Activated B cell treated with CpG ODN at 0.5 μM for 24 hours (primary cell): ENCODE measurements at regions not wholly inside any gene's neighbourhood (a gene's known extent, or its start where the extent isn't known, plus 50 kb on each side); places are given as distances from the start of the nearest gene placed in this dataset.

ENCODE experiments used
- ATAC-seq: fragments of 200-7000 bp; cut with Tn5 transposase; one replicate; pipeline ENCODE4 v1.10.0; 2021; ENCODE audit warnings: low read depth, mild to moderate bottlenecking, moderate library complexity
- CTCF ChIA-PET: fragments of 350-600 bp; sonication (Branson Sonifier 250); formaldehyde crosslinking; loops from one replicate; lab custom pipeline; 2021; ENCODE audit warnings: antibody characterized with exemption; lab: Charles Lee
- POLR2A ChIA-PET: fragments of 350-600 bp; sonication (Branson Sonifier 250); formaldehyde crosslinking; loops from one replicate; lab custom pipeline; 2021; ENCODE audit warnings: antibody characterized with exemption; lab: Charles Lee
- DNase-seq: peaks from one replicate; pipeline ENCODE4 v3.0.0; 2022
- H3K27ac Mint-ChIP-seq: one replicate; pipeline ENCODE4 v1.8.0; 2020; ENCODE audit warnings: mixed read lengths
- H3K27me3 Mint-ChIP-seq: one replicate; pipeline ENCODE4 v1.8.0; 2021; ENCODE audit warnings: mixed read lengths
- H3K36me3 Mint-ChIP-seq: one replicate; pipeline ENCODE4 v1.8.0; 2021; ENCODE audit warnings: low read depth, mixed read lengths
- H3K4me1 Mint-ChIP-seq: one replicate; pipeline ENCODE4 v1.8.0; 2021; ENCODE audit warnings: mixed read lengths
- H3K4me3 Mint-ChIP-seq: one replicate; pipeline ENCODE4 v1.8.0; 2020; ENCODE audit warnings: mild to moderate bottlenecking, mixed read lengths
- H3K9me3 Mint-ChIP-seq: one replicate; pipeline ENCODE4 v1.8.0; 2020; ENCODE audit warnings: mixed read lengths
- CTCF ChIP-seq: fragments of 200-600 bp; IDR thresholded peaks from one replicate; pipeline ENCODE4 v1.8.0; 2022; ENCODE audit warnings: antibody characterized with exemption, mild to moderate bottlenecking
- intact Hi-C: fragments of 100-400 bp; cut with micrococcal nuclease; formaldehyde crosslinking; loops from one replicate; pipeline ENCODE4 v1.15.1; 2024

GRCh38 chr13:106274551-106275203 is 260.8 kb downstream of the EFNB2 start:
- H3K36me3 Mint-ChIP-seq = no peaks in the 10 kb centered on the region
- H3K27ac Mint-ChIP-seq = no peak overlapping the region
- H3K27me3 Mint-ChIP-seq = no peaks in the 10 kb centered on the region
- H3K4me1 Mint-ChIP-seq = no peaks in the 10 kb centered on the region
- POLR2A ChIA-PET = no interaction called here
- H3K9me3 Mint-ChIP-seq = no peaks in the 10 kb centered on the region
- H3K4me3 Mint-ChIP-seq = no peak overlapping the region
- DNase-seq (no peak), ATAC-seq (no peak)
- CTCF ChIA-PET = no interaction called here
- no peak for TF ChIP-seq CTCF
- intact Hi-C loops = no loop called here

- H3K27me3 Mint-ChIP-seq = no peaks in the 10 kb centered on the region
Measured at GRCh38 chr13:106263801-106264200, 271.7 kb downstream of the EFNB2 start.

GRCh38 chr13:106262886-106263285 is 272.6 kb downstream of the EFNB2 start:
- ChIA-PET POLR2A (no interaction called here), CTCF (no interaction called here)
- intact Hi-C loops = no loop called here
- Mint-ChIP-seq H3K9me3 (no peaks in the 10 kb centered on the region), H3K27me3 (no peaks in the 10 kb centered on the region), H3K27ac (no peak overlapping the region), H3K4me3 (no peak overlapping the region), H3K36me3 (no peaks in the 10 kb centered on the region), H3K4me1 (no peaks in the 10 kb centered on the region)
- DNase-seq (no peak), ATAC-seq (no peak)
- TF ChIP-seq CTCF = no peak

More at GRCh38 chr13:106263801-106264200, 271.7 kb downstream of the EFNB2 start:
- ATAC-seq = no peak
- H3K4me1 Mint-ChIP-seq = no peaks in the 10 kb centered on the region
- no peak for TF ChIP-seq CTCF
- no peak overlapping the region for H3K4me3 Mint-ChIP-seq
- ChIA-PET CTCF (no interaction called here), POLR2A (no interaction called here)
- H3K27ac Mint-ChIP-seq = no peak overlapping the region
- intact Hi-C loops = no loop called here
- no peaks in the 10 kb centered on the region for H3K9me3 Mint-ChIP-seq
- H3K36me3 Mint-ChIP-seq = no peaks in the 10 kb centered on the region
- no peak for DNase-seq

- TF ChIP-seq CTCF = no peak
- Mint-ChIP-seq H3K9me3 (no peaks in the 10 kb centered on the region), H3K27me3 (no peaks in the 10 kb centered on the region), H3K36me3 (no peaks in the 10 kb centered on the region), H3K4me3 (no peak overlapping the region), H3K4me1 (no peaks in the 10 kb centered on the region), H3K27ac (no peak overlapping the region)
- CTCF ChIA-PET = no interaction called here
- intact Hi-C loops = no loop called here
- no peak for ATAC-seq
- POLR2A ChIA-PET = no interaction called here
- DNase-seq = no peak
Measured at GRCh38 chr13:106261450-106261849, 274.0 kb downstream of the EFNB2 start.

GRCh38 chr13:106260352-106260751 is 275.1 kb downstream of the EFNB2 start:
- no peaks in the 10 kb centered on the region for H3K36me3 Mint-ChIP-seq

More at GRCh38 chr13:106260352-106260751, 275.1 kb downstream of the EFNB2 start:
- CTCF ChIA-PET = no interaction called here
- H3K27me3 Mint-ChIP-seq = no peaks in the 10 kb centered on the region
- no peak overlapping the region for H3K4me3 Mint-ChIP-seq
- intact Hi-C loops = no loop called here
- POLR2A ChIA-PET = no interaction called here
- H3K9me3 Mint-ChIP-seq = no peaks in the 10 kb centered on the region
- DNase-seq = no peak
- no peak overlapping the region for H3K27ac Mint-ChIP-seq
- ATAC-seq = no peak
- TF ChIP-seq CTCF = no peak
- no peaks in the 10 kb centered on the region for H3K4me1 Mint-ChIP-seq
